SK-N-SH (cell line): ENCODE measurements at regions not wholly inside any gene's neighbourhood (a gene's known extent, or its start where the extent isn't known, plus 50 kb on each side); places are given as distances from the start of the nearest gene placed in this dataset.
"Not testable (repeated sequence)": the region's sequence is repeated elsewhere in the genome, so short reads cannot be mapped to it uniquely, and the experiment has no call there.

ENCODE experiments used
- EP300 ChIP-seq, 2 experiments: IDR thresholded peaks; 2 replicates each; pipeline versions ENCODE4 v1.4.0 to v1.6.1; 2012; ENCODE audit warnings: borderline replicate concordance in 1 of 2, low read depth in 1 of 2, low read length in 1 of 2
- POLR2AphosphoS5 ChIP-seq: IDR thresholded peaks from 2 replicates; pipeline ENCODE4 v1.6.1; 2012; ENCODE audit warnings: low read depth, low read length
- RCOR1 ChIP-seq: fragments of 150-350 bp; IDR thresholded peaks from 2 replicates; pipeline ENCODE4 v1.6.1; 2017; ENCODE audit warnings: antibody characterized with exemption, low read length
- YY1 ChIP-seq: IDR thresholded peaks from 2 replicates; pipeline ENCODE4 v1.4.0; 2012; ENCODE audit warnings: low read depth, mild to moderate bottlenecking
- TF ChIP-seq, protein P1 (sequence below): IDR thresholded peaks from 2 replicates; pipeline ENCODE4 v1.6.1; 2012; ENCODE audit warnings: mild to moderate bottlenecking, low read depth, low read length, moderate library complexity
- TF ChIP-seq, protein P2 (sequence below): fragments of 200-600 bp; sonication (generic); IDR thresholded peaks from 2 replicates; pipeline ENCODE4 v1.6.1; 2017; ENCODE audit warnings: antibody characterized with exemption, mild to moderate bottlenecking, moderate library complexity
- TF ChIP-seq, protein P3 (sequence below): IDR thresholded peaks from 2 replicates; pipeline ENCODE4 v1.4.0; 2012; ENCODE audit warnings: low read depth, borderline replicate concordance

DNA sequence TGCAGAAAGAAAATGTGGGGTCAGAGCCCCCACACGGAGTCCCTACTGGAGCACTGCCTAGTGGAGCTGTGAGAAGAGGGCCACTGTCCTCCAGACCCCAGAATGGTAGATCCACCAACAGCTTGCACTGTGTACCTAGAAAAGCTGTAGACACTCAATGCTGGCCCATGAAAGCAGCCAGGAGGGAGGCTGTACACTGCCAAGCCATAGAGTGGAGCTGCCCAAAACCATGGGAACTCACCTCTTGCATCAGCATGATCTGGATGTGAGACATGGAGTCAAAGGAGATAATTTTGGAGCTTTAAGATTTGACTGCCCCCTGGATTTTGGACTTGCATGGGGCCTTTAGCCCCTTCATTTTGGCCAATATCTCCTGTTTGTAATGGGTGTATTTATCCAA lies 452.3 kb downstream of the MRPL39 start:
- TF ChIP-seq, protein P1, sequence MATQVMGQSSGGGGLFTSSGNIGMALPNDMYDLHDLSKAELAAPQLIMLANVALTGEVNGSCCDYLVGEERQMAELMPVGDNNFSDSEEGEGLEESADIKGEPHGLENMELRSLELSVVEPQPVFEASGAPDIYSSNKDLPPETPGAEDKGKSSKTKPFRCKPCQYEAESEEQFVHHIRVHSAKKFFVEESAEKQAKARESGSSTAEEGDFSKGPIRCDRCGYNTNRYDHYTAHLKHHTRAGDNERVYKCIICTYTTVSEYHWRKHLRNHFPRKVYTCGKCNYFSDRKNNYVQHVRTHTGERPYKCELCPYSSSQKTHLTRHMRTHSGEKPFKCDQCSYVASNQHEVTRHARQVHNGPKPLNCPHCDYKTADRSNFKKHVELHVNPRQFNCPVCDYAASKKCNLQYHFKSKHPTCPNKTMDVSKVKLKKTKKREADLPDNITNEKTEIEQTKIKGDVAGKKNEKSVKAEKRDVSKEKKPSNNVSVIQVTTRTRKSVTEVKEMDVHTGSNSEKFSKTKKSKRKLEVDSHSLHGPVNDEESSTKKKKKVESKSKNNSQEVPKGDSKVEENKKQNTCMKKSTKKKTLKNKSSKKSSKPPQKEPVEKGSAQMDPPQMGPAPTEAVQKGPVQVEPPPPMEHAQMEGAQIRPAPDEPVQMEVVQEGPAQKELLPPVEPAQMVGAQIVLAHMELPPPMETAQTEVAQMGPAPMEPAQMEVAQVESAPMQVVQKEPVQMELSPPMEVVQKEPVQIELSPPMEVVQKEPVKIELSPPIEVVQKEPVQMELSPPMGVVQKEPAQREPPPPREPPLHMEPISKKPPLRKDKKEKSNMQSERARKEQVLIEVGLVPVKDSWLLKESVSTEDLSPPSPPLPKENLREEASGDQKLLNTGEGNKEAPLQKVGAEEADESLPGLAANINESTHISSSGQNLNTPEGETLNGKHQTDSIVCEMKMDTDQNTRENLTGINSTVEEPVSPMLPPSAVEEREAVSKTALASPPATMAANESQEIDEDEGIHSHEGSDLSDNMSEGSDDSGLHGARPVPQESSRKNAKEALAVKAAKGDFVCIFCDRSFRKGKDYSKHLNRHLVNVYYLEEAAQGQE, result not testable (repeated sequence)
- TF ChIP-seq, protein P2, sequence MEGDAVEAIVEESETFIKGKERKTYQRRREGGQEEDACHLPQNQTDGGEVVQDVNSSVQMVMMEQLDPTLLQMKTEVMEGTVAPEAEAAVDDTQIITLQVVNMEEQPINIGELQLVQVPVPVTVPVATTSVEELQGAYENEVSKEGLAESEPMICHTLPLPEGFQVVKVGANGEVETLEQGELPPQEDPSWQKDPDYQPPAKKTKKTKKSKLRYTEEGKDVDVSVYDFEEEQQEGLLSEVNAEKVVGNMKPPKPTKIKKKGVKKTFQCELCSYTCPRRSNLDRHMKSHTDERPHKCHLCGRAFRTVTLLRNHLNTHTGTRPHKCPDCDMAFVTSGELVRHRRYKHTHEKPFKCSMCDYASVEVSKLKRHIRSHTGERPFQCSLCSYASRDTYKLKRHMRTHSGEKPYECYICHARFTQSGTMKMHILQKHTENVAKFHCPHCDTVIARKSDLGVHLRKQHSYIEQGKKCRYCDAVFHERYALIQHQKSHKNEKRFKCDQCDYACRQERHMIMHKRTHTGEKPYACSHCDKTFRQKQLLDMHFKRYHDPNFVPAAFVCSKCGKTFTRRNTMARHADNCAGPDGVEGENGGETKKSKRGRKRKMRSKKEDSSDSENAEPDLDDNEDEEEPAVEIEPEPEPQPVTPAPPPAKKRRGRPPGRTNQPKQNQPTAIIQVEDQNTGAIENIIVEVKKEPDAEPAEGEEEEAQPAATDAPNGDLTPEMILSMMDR, result not testable (repeated sequence)
- TF ChIP-seq, protein P3, sequence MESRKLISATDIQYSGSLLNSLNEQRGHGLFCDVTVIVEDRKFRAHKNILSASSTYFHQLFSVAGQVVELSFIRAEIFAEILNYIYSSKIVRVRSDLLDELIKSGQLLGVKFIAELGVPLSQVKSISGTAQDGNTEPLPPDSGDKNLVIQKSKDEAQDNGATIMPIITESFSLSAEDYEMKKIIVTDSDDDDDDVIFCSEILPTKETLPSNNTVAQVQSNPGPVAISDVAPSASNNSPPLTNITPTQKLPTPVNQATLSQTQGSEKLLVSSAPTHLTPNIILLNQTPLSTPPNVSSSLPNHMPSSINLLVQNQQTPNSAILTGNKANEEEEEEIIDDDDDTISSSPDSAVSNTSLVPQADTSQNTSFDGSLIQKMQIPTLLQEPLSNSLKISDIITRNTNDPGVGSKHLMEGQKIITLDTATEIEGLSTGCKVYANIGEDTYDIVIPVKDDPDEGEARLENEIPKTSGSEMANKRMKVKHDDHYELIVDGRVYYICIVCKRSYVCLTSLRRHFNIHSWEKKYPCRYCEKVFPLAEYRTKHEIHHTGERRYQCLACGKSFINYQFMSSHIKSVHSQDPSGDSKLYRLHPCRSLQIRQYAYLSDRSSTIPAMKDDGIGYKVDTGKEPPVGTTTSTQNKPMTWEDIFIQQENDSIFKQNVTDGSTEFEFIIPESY, result not testable (repeated sequence)
- not testable (repeated sequence) for TF ChIP-seq POLR2AphosphoS5; RCOR1; EP300 (IDR thresholded peaks at IDR 0.05; ENCODE audit: borderline replicate concordance in 1 of 2, low read depth in 1 of 2, low read length in 1 of 2); YY1
